Calu3 (cell line): ENCODE measurements at regions not wholly inside any gene's neighbourhood (a gene's known extent, or its start where the extent isn't known, plus 50 kb on each side); places are given as distances from the start of the nearest gene placed in this dataset.
A peak's percentile ranks its signal among the peaks of the same experiment; 100 is the strongest.

Source experiments
- BruUV-seq: library from RNA; stranded (reverse); fragments of 400-500 nt; replicated peaks from 2 replicates; lab custom pipeline; 2021; lab: Mats Ljungman, UMichigan
- CTCF ChIA-PET: fragments of 300-600 bp; sonication (Branson Sonifier 250); formaldehyde crosslinking; loops from one replicate; lab custom pipeline; 2022; ENCODE audit warnings: antibody characterized with exemption; lab: Charles Lee
- DNase-seq: peaks from one replicate; pipeline ENCODE4 v3.0.0; 2022
- H3K27ac Mint-ChIP-seq: one replicate; pipeline ENCODE4 v1.8.0; 2022; ENCODE audit warnings: mixed read lengths; ENCODE audit not compliant: unreplicated experiment
- H3K27me3 Mint-ChIP-seq: one replicate; pipeline ENCODE4 v1.8.0; 2022; ENCODE audit warnings: mixed read lengths; ENCODE audit not compliant: unreplicated experiment
- H3K36me3 Mint-ChIP-seq: one replicate; pipeline ENCODE4 v1.8.0; 2022; ENCODE audit warnings: mild to moderate bottlenecking, moderate library complexity, mixed read lengths; ENCODE audit not compliant: insufficient read depth, unreplicated experiment
- H3K4me1 Mint-ChIP-seq: one replicate; pipeline ENCODE4 v1.8.0; 2022; ENCODE audit warnings: mild to moderate bottlenecking, low read depth, mixed read lengths; ENCODE audit not compliant: unreplicated experiment
- H3K4me3 Mint-ChIP-seq: one replicate; pipeline ENCODE4 v1.8.0; 2022; ENCODE audit warnings: mild to moderate bottlenecking, low read depth, moderate library complexity, mixed read lengths; ENCODE audit not compliant: unreplicated experiment
- H3K9me3 Mint-ChIP-seq: one replicate; pipeline ENCODE4 v1.8.0; 2022; ENCODE audit warnings: low read depth, mixed read lengths; ENCODE audit not compliant: unreplicated experiment
- CTCF ChIP-seq: fragments of 200-600 bp; IDR thresholded peaks from one replicate; pipeline ENCODE4 v1.8.0; 2022; ENCODE audit warnings: antibody characterized with exemption; ENCODE audit not compliant: unreplicated experiment
- intact Hi-C: fragments of 100-400 bp; cut with micrococcal nuclease; formaldehyde crosslinking; loops from one replicate; pipeline ENCODE4 v1.10.0; 2022; ENCODE audit not compliant: unreplicated experiment

GRCh38 chr9:96082516-96083232, 207.2 kb downstream of the ERCC6L2 start:
- TF ChIP-seq CTCF: no peak
- H3K27ac Mint-ChIP-seq: no peak overlapping the region
- no peaks in the 10 kb centered on the region for H3K9me3 Mint-ChIP-seq
- H3K36me3 Mint-ChIP-seq: peaks cover 3% of the 10 kb centered on the region
- CTCF ChIA-PET: no interaction called here
- BruUV-seq: no TSS peak
- no peak overlapping the region for H3K4me3 Mint-ChIP-seq
- H3K27me3 Mint-ChIP-seq: peaks cover 43% of the 10 kb centered on the region
- DNase-seq: no peak
- H3K4me1 Mint-ChIP-seq: peaks cover 12% of the 10 kb centered on the region
- intact Hi-C loops: no loop called here

GRCh38 chr9:96080364-96080763, 204.9 kb downstream of the ERCC6L2 start:
- H3K36me3 Mint-ChIP-seq: no peaks in the 10 kb centered on the region
- no peaks in the 10 kb centered on the region for H3K9me3 Mint-ChIP-seq
- H3K4me1 Mint-ChIP-seq: peaks cover 8% of the 10 kb centered on the region
- TF ChIP-seq CTCF: no peak
- no peak overlapping the region for H3K27ac Mint-ChIP-seq
- no peak overlapping the region for H3K4me3 Mint-ChIP-seq
- DNase-seq: peak; percentile 9
- intact Hi-C loops: no loop called here
- no TSS peak for BruUV-seq
- peaks cover 20% of the 10 kb centered on the region for H3K27me3 Mint-ChIP-seq
- CTCF ChIA-PET: no interaction called here

- H3K27ac Mint-ChIP-seq: no peak overlapping the region
- no peak for DNase-seq
- CTCF ChIA-PET: no interaction called here
- H3K9me3 Mint-ChIP-seq: no peaks in the 10 kb centered on the region
- no peak for TF ChIP-seq CTCF
- BruUV-seq: no TSS peak
- no peaks in the 10 kb centered on the region for H3K36me3 Mint-ChIP-seq
- peaks cover 19% of the 10 kb centered on the region for H3K27me3 Mint-ChIP-seq
- H3K4me3 Mint-ChIP-seq: no peak overlapping the region
- H3K4me1 Mint-ChIP-seq: peaks cover 8% of the 10 kb centered on the region
- intact Hi-C loops: no loop called here
These were observed 204.3 kb downstream of the ERCC6L2 start for GRCh38 chr9:96079779-96080178.

- TF ChIP-seq CTCF: no peak
- CTCF ChIA-PET: interaction anchor here (0.6 kb wide), 1 partner anchor 64 kb away, joined by 4 read pairs; no protein-coding TSS in a partner anchor
- Mint-ChIP-seq H3K4me1 (peaks cover 8% of the 10 kb centered on the region), H3K36me3 (no peaks in the 10 kb centered on the region), H3K27me3 (peaks cover 13% of the 10 kb centered on the region), H3K9me3 (no peaks in the 10 kb centered on the region), H3K27ac (no peak overlapping the region), H3K4me3 (no peak overlapping the region)
- DNase-seq: no peak
- no TSS peak for BruUV-seq
- intact Hi-C loops: no loop called here
These were observed 203.5 kb downstream of the ERCC6L2 start for GRCh38 chr9:96078897-96079490.
